GM12878 (cell line): ENCODE measurements at regions not wholly inside any gene's neighbourhood (a gene's known extent, or its start where the extent isn't known, plus 50 kb on each side); places are given as distances from the start of the nearest gene placed in this dataset.

Source experiments
- ATAC-seq: fragments of 200-7000 bp; cut with Tn5 transposase; 3 replicates; pipeline ENCODE4 v1.9.1; 2020; ENCODE audit warnings: mild to moderate bottlenecking, moderate library complexity
- BruUV-seq: library from RNA; stranded (reverse); fragments of 400-500 nt; replicated peaks from 2 replicates; lab custom pipeline; 2021; lab: Mats Ljungman, UMichigan
- CTCF ChIA-PET: fragments of 300-600 bp; sonication (Branson Sonifier 250); formaldehyde crosslinking; extraction: SDS; loops from one replicate; lab custom pipeline; 2021; ENCODE audit warnings: inconsistent platforms; lab: Yijun Ruan, JAX
- POLR2A ChIA-PET: fragments of 350-600 bp; formaldehyde crosslinking; extraction: SDS; loops from one replicate; lab custom pipeline; 2021; ENCODE audit warnings: inconsistent platforms; lab: Charles Lee
- RAD21 ChIA-PET: fragments of 300-600 bp; sonication (Branson Sonifier 250); formaldehyde crosslinking; loops from one replicate; lab custom pipeline; 2023; ENCODE audit warnings: antibody characterized with exemption; ENCODE audit not compliant: unreplicated experiment; lab: Charles Lee
- SMC1A ChIA-PET: fragments of 300-600 bp; sonication (Branson Sonifier 250); formaldehyde crosslinking; loops from one replicate; lab custom pipeline; 2023; ENCODE audit not compliant: unreplicated experiment, uncharacterized antibody; lab: Charles Lee
- DNase-seq: peaks from one replicate; pipeline ENCODE4 v3.0.0-alpha.2; 2011; ENCODE audit warnings: low read depth, low spot score
- FAIRE-seq: peaks from 3 replicates; lab custom pipeline; 2011; peaks lifted over from hg19 to GRCh38; lab: Jason Lieb, UNC
- H2AFZ ChIP-seq: 2 replicates; pipeline ENCODE4 v1.6.0; 2011; ENCODE audit warnings: low read depth, low read length, control low read depth; ENCODE audit not compliant: control insufficient read depth
- H3K27ac ChIP-seq: 2 replicates; pipeline ENCODE4 v1.5.1; 2011; ENCODE audit warnings: control low read depth; ENCODE audit not compliant: control insufficient read depth, insufficient read depth
- H3K27me3 ChIP-seq, 2 experiments: replicated peaks in 1 of 2; 2 replicates each; pipeline versions ENCODE4 v1.6.0 to v1.6.1; 2011; ENCODE audit warnings: low read length in 1 of 2; ENCODE audit not compliant: control insufficient read depth in 2 of 2, insufficient read depth in 2 of 2
- H3K36me3 ChIP-seq, 2 experiments: 2 replicates each; pipeline ENCODE4 v1.5.1; 2011; ENCODE audit warnings: low read length in 1 of 2; ENCODE audit not compliant: control insufficient read depth in 2 of 2, insufficient read depth in 2 of 2
- H3K4me1 ChIP-seq: 2 replicates; pipeline ENCODE4 v1.6.1; 2011; ENCODE audit warnings: mild to moderate bottlenecking, low read length, moderate library complexity, mixed read lengths; ENCODE audit not compliant: control insufficient read depth, insufficient read depth
- H3K4me2 ChIP-seq: 2 replicates; pipeline ENCODE4 v1.6.0; 2011; ENCODE audit warnings: control low read depth; ENCODE audit not compliant: control insufficient read depth, insufficient read depth
- H3K4me3 ChIP-seq: fragments of 200-600 bp; sonication (generic); 2 replicates; pipeline ENCODE4 v1.5.1; 2016
- H3K79me2 ChIP-seq: 2 replicates; pipeline ENCODE4 v1.6.0; 2011; ENCODE audit warnings: low read length; ENCODE audit not compliant: control insufficient read depth, insufficient read depth
- H3K9ac ChIP-seq: 2 replicates; pipeline ENCODE4 v1.8.0; 2011; ENCODE audit warnings: low read length, control low read depth, mixed read lengths; ENCODE audit not compliant: control insufficient read depth, insufficient read depth
- H3K9me3 ChIP-seq: replicated peaks from 3 replicates; pipeline ENCODE4 v1.5.1; 2011; ENCODE audit warnings: mild to moderate bottlenecking, low read length; ENCODE audit not compliant: control insufficient read depth, insufficient read depth
- H4K20me1 ChIP-seq: 2 replicates; pipeline ENCODE4 v1.6.0; 2011; ENCODE audit not compliant: control insufficient read depth, insufficient read depth
- CEBPB ChIP-seq, 2 experiments: fragments of 150-350 bp in 1 of 2; IDR thresholded peaks; 2 replicates each; pipeline ENCODE4 v1.6.1; 2012 to 2014; ENCODE audit warnings: low read depth in 2 of 2, low read length in 2 of 2, borderline replicate concordance in 1 of 2, inconsistent platforms in 1 of 2
- CHD2 ChIP-seq: IDR thresholded peaks from 2 replicates; pipeline ENCODE4 v1.6.1; 2011; ENCODE audit warnings: low read depth, low read length, improper control_type of control experiment, borderline replicate concordance
- IKZF2 ChIP-seq, 2 experiments: fragments of 450-650 bp; IDR thresholded peaks; 2 replicates each; pipeline ENCODE4 v1.6.1; 2017; ENCODE audit warnings: mild to moderate bottlenecking in 2 of 2, moderate library complexity in 2 of 2
- MAX ChIP-seq: IDR thresholded peaks from 2 replicates; pipeline ENCODE4 v1.6.1; 2012; ENCODE audit warnings: low read depth, low read length, improper control_type of control experiment
- PKNOX1 ChIP-seq: fragments of 450-650 bp; IDR thresholded peaks from 2 replicates; pipeline ENCODE4 v1.6.1; 2016; ENCODE audit warnings: mild to moderate bottlenecking
- RAD21 ChIP-seq: IDR thresholded peaks from 2 replicates; pipeline ENCODE4 v1.6.1; 2011; ENCODE audit warnings: mild to moderate bottlenecking, low read depth, low read length, moderate library complexity; ENCODE audit not compliant: insufficient read depth
- RB1 ChIP-seq: fragments of 450-650 bp; formaldehyde crosslinking; IDR thresholded peaks from 2 replicates; pipeline ENCODE4 v1.6.1; 2017; ENCODE audit warnings: mild to moderate bottlenecking, borderline replicate concordance
- SIN3A ChIP-seq: IDR thresholded peaks from 2 replicates; pipeline ENCODE4 v1.6.1; 2012; ENCODE audit warnings: low read depth, low read length, improper control_type of control experiment
- TARDBP ChIP-seq: IDR thresholded peaks from 2 replicates; pipeline ENCODE4 v1.6.1; 2016; ENCODE audit warnings: borderline replicate concordance
- ZNF207 ChIP-seq: fragments of 450-650 bp; IDR thresholded peaks from 2 replicates; pipeline ENCODE4 v1.6.1; 2014; ENCODE audit warnings: antibody characterized with exemption, mild to moderate bottlenecking, borderline replicate concordance
- ZSCAN29 ChIP-seq: fragments of 450-650 bp; IDR thresholded peaks from 2 replicates; pipeline ENCODE4 v1.6.1; 2017; ENCODE audit warnings: mild to moderate bottlenecking, moderate library complexity
- WGBS: methylation state at CpG from one replicate; pipeline ENCODE4 v1.1.6; 2016; ENCODE audit warnings: low lambda C conversion rate; ENCODE audit not compliant: insufficient replicate concordance, insufficient coverage; ENCODE audit errors: missing lambda C conversion rate; 5-methylcytosine and 5-hydroxymethylcytosine counted together
- in situ Hi-C: fragments of 300-500 bp; cut with MboI; formaldehyde crosslinking; loops from 9 replicates; pipeline ENCODE4 v1.14.3; 2018; ENCODE audit warnings: mixed read lengths
- intact Hi-C: fragments of 100-400 bp; cut with micrococcal nuclease; formaldehyde crosslinking; loops from one replicate; pipeline ENCODE4 v1.14.2; 2022; ENCODE audit not compliant: unreplicated experiment

DNA sequence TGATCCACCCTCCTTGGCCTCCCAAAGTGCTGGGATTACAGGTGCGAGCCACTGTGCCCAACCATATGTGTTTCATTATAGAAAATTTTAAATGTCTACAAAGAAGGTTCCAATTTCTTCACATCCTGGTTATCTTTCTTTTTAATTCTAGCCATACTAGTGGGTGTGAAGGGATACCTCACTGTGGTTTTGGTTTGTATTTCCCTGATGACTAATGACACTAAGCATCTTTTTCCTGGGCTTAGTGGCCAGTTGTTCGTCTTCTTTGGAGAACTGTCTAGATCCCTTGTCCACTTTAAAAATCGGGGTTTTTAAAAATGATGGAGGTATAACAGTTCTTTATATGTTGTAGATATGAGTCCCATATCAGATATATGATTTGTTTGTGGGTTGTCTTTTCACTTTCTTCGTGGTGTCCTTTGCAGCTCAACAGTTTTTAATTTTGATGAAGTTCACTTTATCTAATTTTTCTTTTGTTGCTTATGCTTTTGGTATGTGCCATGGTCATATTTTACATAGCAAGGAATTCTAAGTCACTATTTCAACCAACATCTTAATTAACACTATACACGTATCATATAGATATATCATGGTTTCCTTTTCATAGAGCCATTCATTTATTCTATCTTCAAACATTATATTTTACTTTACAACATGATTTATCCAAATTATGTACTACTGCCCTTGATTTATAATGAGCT is 135.0 kb upstream of the RIOK3 start:
- H2AFZ ChIP-seq: no peak overlapping the region
- SMC1A ChIA-PET: no interaction called here
- no peak overlapping the region for H3K4me3 ChIP-seq
- RAD21 ChIA-PET: interaction anchor here (1.4 kb wide), 1 partner anchor 12 kb away, joined by 3 read pairs; no protein-coding TSS in a partner anchor
- H3K79me2 ChIP-seq: no peaks in the 10 kb centered on the region
- H3K4me2 ChIP-seq: no peak overlapping the region
- ATAC-seq: no peak; the same call in 2 of the 3 replicates
- in situ Hi-C loops (no loop called here), intact Hi-C loops (no loop called here)
- no peaks in the 10 kb centered on the region for H4K20me1 ChIP-seq
- no TSS peak for BruUV-seq
- TF ChIP-seq IKZF2 (IDR thresholded peaks at IDR 0.05) (0 out of 4 replicates have a peak, but pooled peaks of 1 of the 2 experiments have one; percentile 21), ZNF207 (no peak)
- 79% methylated on average over 5 of the region's 5 CpGs for WGBS
- no peaks in the 10 kb centered on the region for H3K27me3 ChIP-seq
- DNase-seq: no peak
- H3K9me3 ChIP-seq: no peaks in the 10 kb centered on the region
- H3K36me3 ChIP-seq: no peaks in the 10 kb centered on the region
- CTCF ChIA-PET: interaction anchor here (1.2 kb wide), 1 partner anchor 110 kb away, joined by 3 read pairs; no protein-coding TSS in a partner anchor
- H3K27ac ChIP-seq: no peak overlapping the region
- H3K4me1 ChIP-seq: peaks cover 5% of the 10 kb centered on the region
- FAIRE-seq: no peak
- POLR2A ChIA-PET: interaction anchor here (0.6 to 1.3 kb wide), 2 partner anchors 11 to 295 kb away, joined by 3 read pairs; no protein-coding TSS in a partner anchor
- no peak overlapping the region for H3K9ac ChIP-seq

GRCh38 chr18:23320709-23321236 is 132.3 kb upstream of the RIOK3 start:
- H3K4me3 ChIP-seq: no peak overlapping the region
- no peak for TF ChIP-seq CHD2
- no peak for TF ChIP-seq RAD21
- no peak for TF ChIP-seq CEBPB (IDR thresholded peaks at IDR 0.05; ENCODE audit: borderline replicate concordance in 1 of 2, low read depth in 2 of 2, low read length in 2 of 2)
- TF ChIP-seq ZSCAN29: no peak
- no peak for TF ChIP-seq PKNOX1
- no peak for TF ChIP-seq SIN3A
- no peak for TF ChIP-seq RB1
- no peak for TF ChIP-seq TARDBP
- no peak for TF ChIP-seq MAX
- in situ Hi-C loops: no loop called here
- no peak for ATAC-seq
- SMC1A ChIA-PET: interaction anchor here (0.6 to 2.4 kb wide), 15 partner anchors 10 to 348 kb away, joined by 3 to 15 read pairs (median 3); no protein-coding TSS in a partner anchor
- no peak overlapping the region for H2AFZ ChIP-seq
- H3K36me3 ChIP-seq: no peaks in the 10 kb centered on the region
- H3K4me1 ChIP-seq: no peaks in the 10 kb centered on the region; the same call in 1 of the 2 replicates
- WGBS: 33% methylated on average over 1 of the region's 1 CpG
- RAD21 ChIA-PET: interaction anchor here (0.9 to 1.7 kb wide), 6 partner anchors 12 to 522 kb away, joined by 3 to 7 read pairs (median 4); no protein-coding TSS in a partner anchor
- no peaks in the 10 kb centered on the region for H3K79me2 ChIP-seq
- H4K20me1 ChIP-seq: no peaks in the 10 kb centered on the region
- H3K9me3 ChIP-seq: no peaks in the 10 kb centered on the region
- H3K27ac ChIP-seq: no peak overlapping the region
- DNase-seq: no peak
- BruUV-seq: no TSS peak
- CTCF ChIA-PET: interaction anchor here (0.6 to 1.5 kb wide), 7 partner anchors 9 to 133 kb away, joined by 3 to 7 read pairs (median 3); no protein-coding TSS in a partner anchor
- H3K9ac ChIP-seq: no peak overlapping the region
- intact Hi-C loops: no loop called here
- FAIRE-seq: no peak
- H3K4me2 ChIP-seq: no peak overlapping the region
- POLR2A ChIA-PET: interaction anchor here (1.2 to 1.7 kb wide), 4 partner anchors 9 to 38 kb away, joined by 3 to 9 read pairs (median 4); no protein-coding TSS in a partner anchor
- no peaks in the 10 kb centered on the region for H3K27me3 ChIP-seq
